ENCODE measurements at regions not wholly inside any gene's neighbourhood (a gene's known extent, or its start where the extent isn't known, plus 50 kb on each side); places are given as distances from the start of the nearest gene placed in this dataset.

DNA sequence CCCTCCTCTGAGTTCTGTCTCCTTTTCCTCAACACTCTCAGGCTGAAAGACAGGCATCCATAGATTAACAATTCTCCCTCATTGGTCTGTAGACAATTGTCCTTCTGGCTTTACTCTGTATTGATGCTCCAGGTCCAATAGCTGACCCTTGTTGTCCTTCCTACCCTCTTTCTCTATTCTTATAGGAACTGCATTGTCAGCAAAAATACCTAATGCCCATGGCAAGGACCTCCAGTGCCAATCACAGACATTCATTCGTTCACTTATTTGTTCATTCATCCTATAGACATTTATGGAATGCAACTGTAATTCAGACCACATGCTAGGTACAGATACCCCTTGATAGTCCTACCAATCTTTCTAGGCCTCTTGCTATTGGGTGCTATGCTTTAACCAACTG, 69.8 kb upstream of the DTNA start:
- TF ChIP-seq SMARCE1 (IDR thresholded peaks at IDR 0.05; ENCODE audit: borderline replicate concordance): no peak
- no peak for TF ChIP-seq HDAC2 (CRISPR knock-in tag; IDR thresholded peaks at IDR 0.05)
